K562 (cell line): ENCODE measurements at regions not wholly inside any gene's neighbourhood (a gene's known extent, or its start where the extent isn't known, plus 50 kb on each side); places are given as distances from the start of the nearest gene placed in this dataset.

Source experiments
- ATAC-seq: fragments of 200-7000 bp; cut with Tn5 transposase; 3 replicates; pipeline ENCODE4 v1.9.1; 2020; ENCODE audit warnings: moderate library complexity
- BruUV-seq: library from RNA; stranded (reverse); fragments of 400-500 nt; replicated peaks from 2 replicates; lab custom pipeline; 2021; lab: Mats Ljungman, UMichigan
- CTCF ChIA-PET: fragments of 300-600 bp; formaldehyde crosslinking; extraction: SDS; loops from one replicate; lab custom pipeline; 2021; ENCODE audit warnings: low intra/inter-chr PET ratio; lab: Yijun Ruan, JAX
- POLR2A ChIA-PET: fragments of 300-600, 350-650 bp; sonication (Branson Sonifier 250); formaldehyde crosslinking; extraction: SDS; loops from one replicate; lab custom pipeline; 2021; ENCODE audit warnings: antibody characterized with exemption, inconsistent platforms; lab: Yijun Ruan, JAX
- DNase-seq, 4 experiments: peaks; one replicate each; pipeline versions ENCODE4 v3.0.0 to v3.0.0-alpha.2; 2011 to 2018; ENCODE audit warnings: low spot score in 3 of 4, mixed read lengths in 3 of 4; ENCODE audit errors: extremely low read depth in 1 of 4
- FAIRE-seq: peaks from 2 replicates; lab custom pipeline; 2011; peaks lifted over from hg19 to GRCh38; lab: Jason Lieb, UNC
- H2AFZ ChIP-seq: 2 replicates; pipeline ENCODE4 v1.6.0; 2011; ENCODE audit warnings: low read depth, low read length, control low read depth, inconsistent platforms
- H3K27ac ChIP-seq: fragments of 200-600 bp; 3 replicates; pipeline ENCODE4 v1.8.0; 2011; ENCODE audit warnings: low read depth, mild to moderate bottlenecking, control low read depth, inconsistent platforms, low read length, moderate library complexity, mixed read lengths; ENCODE audit errors: extremely low read depth
- H3K27me3 ChIP-seq, 2 experiments: fragments of 300-600 bp in 1 of 2; 2 replicates in 1 of 2; 3 replicates in 1 of 2; pipeline versions ENCODE4 v1.6.0 to v1.8.0; 2011; ENCODE audit warnings: inconsistent platforms in 2 of 2, low read length in 2 of 2, mild to moderate bottlenecking in 1 of 2, mixed read lengths in 1 of 2, moderate library complexity in 1 of 2; ENCODE audit not compliant: control insufficient read depth in 2 of 2, insufficient read depth in 2 of 2
- H3K36me3 ChIP-seq: fragments of 300-600 bp; 3 replicates; pipeline ENCODE4 v1.8.0; 2011; ENCODE audit warnings: mild to moderate bottlenecking, low read length, inconsistent platforms; ENCODE audit not compliant: control insufficient read depth, insufficient read depth
- H3K4me1 ChIP-seq, 2 experiments: fragments of 200-600 bp in 1 of 2; replicated peaks in 1 of 2; 2 replicates in 1 of 2; 3 replicates in 1 of 2; pipeline versions ENCODE4 v1.5.1 to v1.8.0; 2011; ENCODE audit warnings: inconsistent platforms in 2 of 2, low read length in 2 of 2, mild to moderate bottlenecking in 1 of 2, mixed read lengths in 1 of 2, moderate library complexity in 1 of 2; ENCODE audit not compliant: control insufficient read depth in 2 of 2, insufficient read depth in 2 of 2
- H3K4me2 ChIP-seq: 2 replicates; pipeline ENCODE4 v1.6.1; 2011; ENCODE audit warnings: low read length, control low read depth, inconsistent platforms, mixed read lengths; ENCODE audit not compliant: insufficient read depth
- H3K4me3 ChIP-seq: fragments of 200-600 bp; sonication (generic), shearing (Covaris generic); 2 replicates; pipeline ENCODE4 v1.5.1; 2016; ENCODE audit warnings: control low read depth, inconsistent platforms
- H3K79me2 ChIP-seq: fragments of 200-600 bp; 3 replicates; pipeline ENCODE4 v1.8.0; 2011; ENCODE audit warnings: low read length, inconsistent platforms; ENCODE audit not compliant: control insufficient read depth, insufficient read depth
- H3K9ac ChIP-seq, 2 experiments: 2 replicates each; pipeline versions ENCODE4 v1.6.0 to v1.6.1; 2011; ENCODE audit warnings: low read depth in 2 of 2, low read length in 2 of 2, control low read depth in 1 of 2, inconsistent platforms in 1 of 2, mild to moderate bottlenecking in 1 of 2, mixed read lengths in 1 of 2; ENCODE audit not compliant: insufficient read depth in 1 of 2
- H3K9me1 ChIP-seq: one replicate; pipeline ENCODE4 v1.6.0; 2011; ENCODE audit warnings: inconsistent platforms, mild to moderate bottlenecking, low read length, moderate library complexity; ENCODE audit not compliant: control insufficient read depth, insufficient read depth
- H3K9me3 ChIP-seq: replicated peaks from 2 replicates; pipeline ENCODE4 v1.5.1; 2011; ENCODE audit warnings: low read depth, low read length, inconsistent platforms; ENCODE audit not compliant: control insufficient read depth, insufficient read depth
- H4K20me1 ChIP-seq: replicated peaks from 2 replicates; pipeline ENCODE4 v1.6.1; 2011; ENCODE audit warnings: low read length, inconsistent platforms, mixed read lengths; ENCODE audit not compliant: control insufficient read depth, insufficient read depth
- CAMTA2 ChIP-seq: fragments of 250-450 bp; sonication (Bioruptor Pico); conservative IDR thresholded peaks from 2 replicates; pipeline ENCODE4 v1.5.1; 2022
- CTCF ChIP-seq, 3 experiments: IDR thresholded peaks in 2 of 3; conservative IDR thresholded peaks in 1 of 3; 2 replicates each; pipeline ENCODE4 v1.5.1; 2011 to 2012; ENCODE audit warnings: low read length in 3 of 3, mild to moderate bottlenecking in 3 of 3, control low read depth in 2 of 3, improper control_type of control experiment in 1 of 3, inconsistent platforms in 1 of 3, low read depth in 1 of 3, mixed read lengths in 1 of 3, moderate library complexity in 1 of 3; ENCODE audit not compliant: insufficient read depth in 2 of 3
- EHMT2 ChIP-seq: fragments of 450-650 bp; IDR thresholded peaks from 2 replicates; pipeline ENCODE4 v1.6.1; 2018; ENCODE audit warnings: antibody characterized with exemption
- KLF13 ChIP-seq: fragments of 450-650 bp; IDR thresholded peaks from 2 replicates; pipeline ENCODE4 v1.6.1; 2016; ENCODE audit warnings: missing genetic modification characterization, low read depth, mild to moderate bottlenecking, missing compliant biosample characterization, moderate library complexity, borderline replicate concordance
- NFXL1 ChIP-seq: fragments of 450-650 bp; formaldehyde crosslinking; IDR thresholded peaks from 2 replicates; pipeline ENCODE4 v1.4.0; 2021; ENCODE audit warnings: mild to moderate bottlenecking
- RBM15 ChIP-seq: fragments of 200-400 bp; formaldehyde crosslinking; IDR thresholded peaks from 2 replicates; pipeline ENCODE4 v1.6.1; 2018; ENCODE audit warnings: mild to moderate bottlenecking, low read length, moderate library complexity; ENCODE audit not compliant: insufficient read depth
- SIN3B ChIP-seq: fragments of 450-650 bp; IDR thresholded peaks from 2 replicates; pipeline ENCODE4 v1.6.1; 2017; ENCODE audit warnings: low read depth, mild to moderate bottlenecking, moderate library complexity
- SMAD4 ChIP-seq: fragments of 250-450 bp; sonication (Bioruptor Pico); conservative IDR thresholded peaks from 2 replicates; pipeline ENCODE4 v1.8.0; 2021; ENCODE audit warnings: inconsistent platforms, mild to moderate bottlenecking, moderate library complexity
- SMARCE1 ChIP-seq: fragments of 450-650 bp; IDR thresholded peaks from 2 replicates; pipeline ENCODE4 v1.7.1; 2016; ENCODE audit warnings: mild to moderate bottlenecking
- STAT5B ChIP-seq: fragments of 250-450 bp; sonication (Bioruptor Pico); IDR thresholded peaks from 2 replicates; pipeline ENCODE4 v1.8.0; 2021; ENCODE audit warnings: mild to moderate bottlenecking, inconsistent platforms
- TAL1 ChIP-seq: fragments of 450-650 bp; IDR thresholded peaks from 2 replicates; pipeline ENCODE4 v1.6.1; 2016; ENCODE audit warnings: mild to moderate bottlenecking
- TEAD4 ChIP-seq, 2 experiments: sonication (generic) in 1 of 2; formaldehyde crosslinking in 1 of 2; IDR thresholded peaks; 2 replicates each; pipeline versions ENCODE4 v1.6.1 to v1.8.0; 2012 to 2022; ENCODE audit warnings: borderline replicate concordance in 1 of 2, inconsistent platforms in 1 of 2, low read length in 1 of 2, mild to moderate bottlenecking in 1 of 2, missing genetic modification reagents in 1 of 2
- ZFX ChIP-seq: sonication (generic); formaldehyde crosslinking; IDR thresholded peaks from 2 replicates; pipeline ENCODE4 v1.8.0; 2022; ENCODE audit warnings: mild to moderate bottlenecking, missing genetic modification reagents, moderate library complexity
- ZNF395 ChIP-seq: fragments of 200-800 bp; sonication (Bioruptor generic); IDR thresholded peaks from 2 replicates; pipeline ENCODE4 v1.6.1; 2017; ENCODE audit warnings: missing genetic modification characterization, missing compliant biosample characterization
- ZNF561 ChIP-seq: fragments of 450-650 bp; formaldehyde crosslinking; conservative IDR thresholded peaks from 2 replicates; pipeline ENCODE4 v1.4.0; 2020; ENCODE audit warnings: mild to moderate bottlenecking, moderate library complexity
- ZNF609 ChIP-seq: sonication (generic); formaldehyde crosslinking; IDR thresholded peaks from 2 replicates; pipeline ENCODE4 v1.8.1; 2023; ENCODE audit warnings: missing genetic modification reagents, mild to moderate bottlenecking, borderline replicate concordance
- ZNF707 ChIP-seq: fragments of 250-450 bp; sonication (Bioruptor Pico); conservative IDR thresholded peaks from 2 replicates; pipeline ENCODE4 v1.8.0; 2022; ENCODE audit warnings: inconsistent platforms, mild to moderate bottlenecking, moderate library complexity
- WGBS: fragments of 100-300 bp; shearing (Covaris generic); methylation state at CpG from one replicate; pipeline ENCODE4 v1.1.6; 2016; ENCODE audit warnings: low coverage, mixed read lengths; ENCODE audit not compliant: insufficient coverage; ENCODE audit errors: missing lambda C conversion rate; 5-methylcytosine and 5-hydroxymethylcytosine counted together
- in situ Hi-C: fragments of 300-500 bp; cut with MboI; formaldehyde crosslinking; loops from 4 replicates; pipeline ENCODE4 v1.15.0; 2018; ENCODE audit warnings: inconsistent platforms, mixed read lengths
- intact Hi-C: fragments of 100-400 bp; cut with micrococcal nuclease; formaldehyde crosslinking; loops from 2 replicates; pipeline ENCODE4 v1.14.2; 2022

GRCh38 chr2:19473350-19473749, 114.9 kb upstream of the OSR1 start:
- Histone ChIP-seq H3K9me3 (no peaks in the 10 kb centered on the region), H4K20me1 (no peaks in the 10 kb centered on the region), H3K4me1 (no peaks in the 10 kb centered on the region), H3K36me3 (no peaks in the 10 kb centered on the region), H3K4me2 (no peak overlapping the region), H3K4me3 (no peak overlapping the region), H3K9me1 (no peaks in the 10 kb centered on the region), H3K27me3 (no peaks in the 10 kb centered on the region), H3K79me2 (no peaks in the 10 kb centered on the region), H3K9ac (no peak overlapping the region), H2AFZ (no peak overlapping the region), H3K27ac (no peak overlapping the region)
- CTCF ChIA-PET = no interaction called here
- POLR2A ChIA-PET = no interaction called here
- BruUV-seq = no TSS peak
- 2% methylated on average over 6 of the region's 6 CpGs for WGBS
- no peak for FAIRE-seq
- in situ Hi-C loops = no loop called here
- TF ChIP-seq KLF13 (tag) (no peak), EHMT2 (no peak), RBM15 (no peak), SMAD4 (CRISPR knock-in tag) (no peak), NFXL1 (CRISPR knock-in tag) (no peak), ZNF707 (no peak), TAL1 (no peak), SIN3B (no peak), TEAD4 (IDR thresholded peaks at IDR 0.05; ENCODE audit: low read length) (no peak), TEAD4 (CRISPR knock-in tag; IDR thresholded peaks at IDR 0.05; ENCODE audit: borderline replicate concordance) (no peak), STAT5B (CRISPR knock-in tag) (no peak), ZNF609 (CRISPR knock-in tag) (no peak), ZNF561 (CRISPR knock-in tag) (no peak), SMARCE1 (no peak), ZFX (CRISPR knock-in tag) (no peak), CTCF (IDR thresholded peaks at IDR 0.05 in 2 of 3, conservative IDR thresholded peaks at IDR 0.05 in 1 of 3; ENCODE audit: insufficient read depth in 2 of 3, low read depth in 1 of 3, low read length in 3 of 3) (no peak), CAMTA2 (no peak), ZNF395 (CRISPR knock-in tag) (no peak)
- intact Hi-C loops = no loop called here
- DNase-seq = no peak
- no peak for ATAC-seq
